ENCODE measurements at regions not wholly inside any gene's neighbourhood (a gene's known extent, or its start where the extent isn't known, plus 50 kb on each side); places are given as distances from the start of the nearest gene placed in this dataset.
"Not testable (repeated sequence)": the region's sequence is repeated elsewhere in the genome, so short reads cannot be mapped to it uniquely, and the experiment has no call there.

GRCh38 chr7:65519751-65520150, 146.1 kb downstream of the ZNF92 start:
- DNase-seq, result not testable (repeated sequence)

- not testable (repeated sequence) for DNase-seq
Measured at GRCh38 chr7:65545465-65546161, 172.0 kb downstream of the ZNF92 start.

GRCh38 chr7:65549589-65550443, 176.2 kb downstream of the ZNF92 start:
- DNase-seq, result not testable (repeated sequence)

- DNase-seq, result not testable (repeated sequence)
Measured at GRCh38 chr7:65550444-65550809, 176.8 kb downstream of the ZNF92 start.

GRCh38 chr7:65551042-65551441, 177.4 kb downstream of the ZNF92 start:
- DNase-seq, result not testable (repeated sequence)

GRCh38 chr7:65554553-65555476, 181.2 kb downstream of the ZNF92 start:
- not testable (repeated sequence) for DNase-seq

GRCh38 chr7:65558584-65558983, 184.9 kb downstream of the ZNF92 start:
- DNase-seq, result peak; percentile 0

GRCh38 chr7:65561786-65562372, 188.2 kb downstream of the ZNF92 start:
- not testable (repeated sequence) for DNase-seq

- DNase-seq, result not testable (repeated sequence)
Measured at GRCh38 chr7:65562522-65562921, 188.9 kb downstream of the ZNF92 start.

- DNase-seq, result not testable (repeated sequence)
Measured at GRCh38 chr7:65563333-65563732, 189.7 kb downstream of the ZNF92 start.

- DNase-seq, result not testable (repeated sequence)
Measured at GRCh38 chr7:65568226-65568625, 194.6 kb downstream of the ZNF92 start.

- not testable (repeated sequence) for DNase-seq
Measured at GRCh38 chr7:65570990-65571389, 197.3 kb downstream of the ZNF92 start.

GRCh38 chr7:65572581-65572980, 198.9 kb downstream of the ZNF92 start:
- not testable (repeated sequence) for DNase-seq

GRCh38 chr7:65576370-65576769, 202.7 kb downstream of the ZNF92 start:
- not testable (repeated sequence) for DNase-seq

- not testable (repeated sequence) for DNase-seq
Measured at GRCh38 chr7:65582518-65583119, 209.0 kb downstream of the ZNF92 start.

GRCh38 chr7:65602495-65602894, 228.8 kb downstream of the ZNF92 start:
- DNase-seq, result not testable (repeated sequence)

- no peak for DNase-seq
Measured at GRCh38 chr7:65609131-65609530, 235.5 kb downstream of the ZNF92 start.

- DNase-seq, result not testable (repeated sequence)
Measured at GRCh38 chr7:65613644-65614289, 240.1 kb downstream of the ZNF92 start.

- not testable (repeated sequence) for DNase-seq
Measured at GRCh38 chr7:65616111-65616510, 242.5 kb downstream of the ZNF92 start.

- DNase-seq, result not testable (repeated sequence)
Measured at GRCh38 chr7:65620216-65620615, 246.6 kb downstream of the ZNF92 start.

- DNase-seq, result peak; percentile 1
Measured at GRCh38 chr7:65621580-65622201, 248.0 kb downstream of the ZNF92 start.
